SJCRH30 (cell line): ENCODE measurements at regions not wholly inside any gene's neighbourhood (a gene's known extent, or its start where the extent isn't known, plus 50 kb on each side); places are given as distances from the start of the nearest gene placed in this dataset.

Experiments used
- DNase-seq, 2 experiments: peaks; one replicate each; pipeline ENCODE4 v3.0.0-alpha.2; 2015 to 2020
- H3K27ac ChIP-seq: fragments of 250-450 bp; sonication (Bioruptor Pico); 2 replicates; pipeline ENCODE4 v1.5.1; 2020; ENCODE audit warnings: mild to moderate bottlenecking, moderate library complexity
- H3K27me3 ChIP-seq: fragments of 250-450 bp; sonication (Bioruptor Pico); 2 replicates; pipeline ENCODE4 v1.5.1; 2020; ENCODE audit warnings: mild to moderate bottlenecking, moderate library complexity
- H3K36me3 ChIP-seq: fragments of 250-450 bp; sonication (Bioruptor Pico); 2 replicates; pipeline ENCODE4 v1.5.1; 2020; ENCODE audit warnings: mild to moderate bottlenecking, moderate library complexity
- H3K4me1 ChIP-seq: fragments of 250-450 bp; sonication (Bioruptor Pico); 2 replicates; pipeline ENCODE4 v1.5.1; 2020; ENCODE audit warnings: mild to moderate bottlenecking, moderate library complexity
- H3K4me3 ChIP-seq: fragments of 250-450 bp; sonication (Bioruptor Pico); 2 replicates; pipeline ENCODE4 v1.5.1; 2020; ENCODE audit warnings: mild to moderate bottlenecking, moderate library complexity
- H3K9me3 ChIP-seq: fragments of 250-450 bp; sonication (Bioruptor Pico); replicated peaks from 2 replicates; pipeline ENCODE4 v1.5.1; 2020; ENCODE audit warnings: mild to moderate bottlenecking, moderate library complexity

DNA sequence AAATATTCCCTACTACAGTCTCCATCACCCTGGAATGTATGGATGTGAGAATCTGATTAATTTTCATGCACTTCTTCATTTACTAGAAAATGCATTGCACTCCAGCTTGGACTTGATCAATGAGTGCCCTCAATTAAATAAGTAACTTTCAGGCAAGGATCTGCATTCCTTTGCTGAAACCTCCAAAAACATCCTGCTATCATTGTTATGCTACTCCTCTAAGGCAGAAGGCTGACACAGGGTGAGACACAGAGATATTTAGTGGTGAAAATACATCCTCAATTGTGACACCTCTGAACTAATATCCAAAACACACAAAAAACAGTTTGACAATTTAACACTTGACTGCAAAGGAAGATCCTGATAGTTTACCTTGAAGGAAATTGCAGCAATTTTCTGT lies 57.9 kb upstream of the CDH12 start:
- Histone ChIP-seq H3K36me3 (no peaks in the 10 kb centered on the region), H3K27ac (no peak overlapping the region), H3K4me1 (no peaks in the 10 kb centered on the region), H3K9me3 (no peaks in the 10 kb centered on the region), H3K27me3 (no peaks in the 10 kb centered on the region), H3K4me3 (no peak overlapping the region)
- DNase-seq, result no peak

DNA sequence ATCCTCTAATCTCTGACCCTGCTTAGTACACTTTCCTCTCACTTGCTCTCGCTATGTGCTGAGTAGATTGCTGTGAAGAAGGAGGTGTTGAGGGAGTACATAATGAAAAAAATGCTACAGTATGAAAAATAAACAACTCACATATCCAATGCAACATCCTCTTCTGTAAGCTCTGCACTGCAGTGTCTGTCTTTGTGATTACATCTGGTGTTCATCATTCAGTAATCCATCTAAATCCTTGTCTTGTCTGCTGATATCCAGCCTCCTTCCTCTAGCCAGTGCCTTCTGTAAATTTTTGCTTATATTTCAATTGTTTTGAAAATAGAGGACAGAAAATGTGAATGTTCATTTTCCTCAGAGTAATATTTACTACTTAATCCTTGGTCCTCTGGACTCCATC lies 57.4 kb upstream of the CDH12 start:
- Histone ChIP-seq H3K36me3 (no peaks in the 10 kb centered on the region), H3K4me1 (no peaks in the 10 kb centered on the region), H3K4me3 (no peak overlapping the region), H3K9me3 (no peaks in the 10 kb centered on the region), H3K27ac (no peak overlapping the region), H3K27me3 (no peaks in the 10 kb centered on the region)
- DNase-seq, result no peak

DNA sequence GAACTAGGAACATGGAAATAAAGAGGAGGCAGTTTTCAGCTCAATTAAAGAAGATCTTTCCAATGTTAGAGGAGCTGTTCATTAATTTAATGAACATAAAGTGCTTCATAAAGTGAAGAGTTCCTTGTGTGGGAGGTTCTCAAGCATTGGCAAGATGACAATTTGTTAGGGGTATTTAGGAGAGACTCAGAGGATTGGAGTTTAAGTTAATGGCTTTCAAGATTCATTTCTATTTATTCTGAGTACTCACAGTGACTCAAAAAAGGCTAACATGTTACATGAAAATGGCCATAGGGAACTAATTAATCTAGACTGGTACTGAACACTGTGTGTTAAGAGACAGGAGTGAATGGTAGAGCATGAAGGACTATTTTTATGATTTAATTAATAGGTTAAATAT lies 55.4 kb upstream of the CDH12 start:
- no peaks in the 10 kb centered on the region for H3K36me3 ChIP-seq
- H3K27me3 ChIP-seq, result no peaks in the 10 kb centered on the region
- no peak overlapping the region for H3K27ac ChIP-seq
- no peak for DNase-seq
- no peak overlapping the region for H3K4me3 ChIP-seq
- H3K4me1 ChIP-seq, result no peaks in the 10 kb centered on the region
- H3K9me3 ChIP-seq, result no peaks in the 10 kb centered on the region

DNA sequence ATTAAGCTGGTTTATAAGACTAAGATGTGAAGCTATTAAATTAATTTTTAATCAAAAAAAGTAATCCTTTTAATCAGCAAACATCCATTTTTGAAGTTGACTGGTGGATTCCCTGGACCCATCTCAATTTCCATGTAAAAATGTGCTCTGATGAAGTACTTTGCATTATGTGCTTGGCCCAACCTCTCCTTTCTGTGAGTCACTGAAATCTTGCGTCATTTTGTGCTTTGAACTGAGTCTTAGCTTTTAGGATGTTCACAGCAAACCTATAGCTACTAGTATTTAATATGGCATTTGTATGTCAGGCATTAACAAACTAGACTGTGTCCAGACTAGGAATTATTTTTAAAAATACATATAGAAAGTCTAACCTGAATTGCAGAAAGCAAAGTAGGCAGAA lies 55.0 kb upstream of the CDH12 start:
- no peak overlapping the region for H3K4me3 ChIP-seq
- no peaks in the 10 kb centered on the region for H3K36me3 ChIP-seq
- H3K27ac ChIP-seq, result no peak overlapping the region
- H3K4me1 ChIP-seq, result no peaks in the 10 kb centered on the region
- no peaks in the 10 kb centered on the region for H3K9me3 ChIP-seq
- no peak for DNase-seq
- no peaks in the 10 kb centered on the region for H3K27me3 ChIP-seq
